SH-SY5Y (cell line): ENCODE measurements at regions not wholly inside any gene's neighbourhood (a gene's known extent, or its start where the extent isn't known, plus 50 kb on each side); places are given as distances from the start of the nearest gene placed in this dataset.

Source experiments
- GATA2 ChIP-seq: IDR thresholded peaks from 2 replicates; pipeline ENCODE4 v1.6.1; 2011; ENCODE audit warnings: mild to moderate bottlenecking, low read depth, low read length
- GATA3 ChIP-seq: IDR thresholded peaks from 2 replicates; pipeline ENCODE4 v1.6.1; 2011; ENCODE audit warnings: low read depth, mild to moderate bottlenecking, low read length, moderate library complexity

GRCh38 chr2:217026569-217026968, 166.7 kb upstream of the TNP1 start:
- TF ChIP-seq GATA3 (no peak), GATA2 (no peak)
